ENCODE measurements at regions not wholly inside any gene's neighbourhood (a gene's known extent, or its start where the extent isn't known, plus 50 kb on each side); places are given as distances from the start of the nearest gene placed in this dataset.

GRCh38 chr14:104267895-104268294, 129.5 kb downstream of the KIF26A start:
- no peak for TF ChIP-seq POLR2A (IDR thresholded peaks at IDR 0.05; ENCODE audit: low read length)
- no peak for TF ChIP-seq GATA1 (IDR thresholded peaks at IDR 0.05; ENCODE audit: low read depth, low read length)

Measured in erythroblast (primary cell).